Fibroblast of skin of left quadriceps (primary cell): ENCODE measurements at regions not wholly inside any gene's neighbourhood (a gene's known extent, or its start where the extent isn't known, plus 50 kb on each side); places are given as distances from the start of the nearest gene placed in this dataset.

Experiments
- DNase-seq, 2 experiments: peaks; one replicate each; pipeline ENCODE4 v3.0.0-alpha.2; 2013; ENCODE audit warnings: low read depth in 2 of 2

GRCh38 chr9:108551030-108551841, 304.6 kb downstream of the ACTL7B start:
- peak; percentile 75 to 80 for DNase-seq

GRCh38 chr9:108550106-108550505, 305.7 kb downstream of the ACTL7B start:
- DNase-seq, result no peak

DNA sequence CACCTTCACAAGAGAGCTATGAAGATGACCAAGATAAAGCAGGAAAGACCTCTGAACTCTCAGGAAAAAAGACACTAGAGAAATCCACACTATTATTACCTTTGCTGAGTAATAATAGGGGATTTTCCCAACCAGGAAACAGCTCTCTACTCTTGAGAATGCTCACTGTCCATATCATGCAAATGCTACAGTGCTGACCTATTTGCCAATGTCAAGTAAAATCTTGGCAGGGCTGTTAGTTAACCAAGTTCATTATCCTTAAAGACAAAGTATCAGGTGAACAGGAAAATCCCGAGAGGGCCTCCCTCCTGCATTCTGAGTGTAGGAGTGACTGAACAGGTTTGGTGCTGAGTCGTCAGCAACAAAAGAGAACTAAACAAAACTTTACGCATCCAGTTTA, 306.6 kb downstream of the ACTL7B start:
- no peak for DNase-seq

DNA sequence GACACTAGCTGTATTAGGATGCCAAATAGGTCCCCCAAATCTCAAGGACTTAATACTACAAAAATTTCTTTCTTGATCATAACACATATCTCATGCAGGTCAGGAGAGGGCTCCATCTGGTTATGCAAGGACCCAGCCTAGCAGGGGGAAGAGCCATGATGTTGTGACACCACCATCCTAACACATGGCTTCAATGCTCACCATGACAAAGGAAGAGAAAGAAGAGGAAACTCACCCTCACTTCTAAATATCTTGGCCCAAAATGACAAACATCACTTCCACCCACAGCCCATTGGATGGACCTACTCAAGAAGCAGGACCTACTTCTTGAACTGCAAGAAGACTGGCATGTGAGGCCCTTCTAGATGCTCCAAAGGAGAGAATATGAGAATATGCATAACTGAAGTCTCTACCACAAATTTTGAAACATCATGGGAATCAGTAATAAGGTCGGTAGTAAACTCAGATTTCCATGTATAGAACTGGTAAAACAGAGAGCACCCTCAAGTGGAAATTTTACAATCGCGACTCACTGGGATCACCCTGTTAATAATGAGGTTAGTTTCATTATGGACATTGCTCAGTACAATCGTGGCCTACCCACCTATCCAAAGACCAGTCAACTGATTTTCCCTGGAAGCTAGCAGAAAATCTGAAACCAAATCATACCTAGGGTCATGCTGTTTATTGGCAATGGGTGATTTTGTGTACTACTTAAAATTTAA, 308.2 kb downstream of the ACTL7B start:
- no peak for DNase-seq

DNA sequence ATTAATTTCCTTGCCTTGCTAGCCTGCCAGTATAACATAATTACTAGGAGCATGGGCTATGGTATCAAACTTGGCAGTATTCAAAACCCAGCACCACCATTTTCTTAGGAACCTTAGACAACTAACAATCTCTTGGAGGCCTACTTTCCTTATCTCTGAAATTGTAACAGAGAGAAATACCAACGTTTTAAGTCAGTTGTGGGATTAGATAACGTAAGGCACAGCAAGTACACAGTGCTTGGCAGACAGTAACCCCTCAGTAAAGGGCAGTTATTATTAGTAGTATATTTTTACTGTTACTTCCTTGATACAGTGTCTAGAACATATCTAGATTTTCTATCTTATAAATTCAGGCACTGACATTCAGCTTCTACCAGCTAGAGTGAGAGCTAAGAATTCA, 309.6 kb downstream of the ACTL7B start:
- DNase-seq, result no peak

DNA sequence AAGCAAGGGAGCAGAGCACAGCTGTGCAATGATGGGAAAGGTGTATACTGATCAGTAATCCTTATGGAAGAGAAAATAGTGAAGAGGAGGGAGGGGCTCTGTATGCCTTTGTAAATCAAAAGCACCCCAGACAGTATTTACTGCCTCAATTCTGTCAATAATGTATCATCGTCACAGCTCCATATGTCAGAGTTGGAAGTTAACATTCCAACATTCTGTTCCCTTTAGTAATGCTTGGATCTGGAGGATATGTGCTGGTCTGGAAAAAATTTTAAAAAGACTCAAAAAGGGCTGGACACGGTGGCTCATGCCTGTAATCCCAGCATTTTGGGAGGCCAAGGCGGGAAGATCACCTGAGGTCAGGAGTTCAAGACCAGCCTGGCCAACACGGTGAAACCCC, 310.4 kb downstream of the ACTL7B start:
- DNase-seq, result no peak

DNA sequence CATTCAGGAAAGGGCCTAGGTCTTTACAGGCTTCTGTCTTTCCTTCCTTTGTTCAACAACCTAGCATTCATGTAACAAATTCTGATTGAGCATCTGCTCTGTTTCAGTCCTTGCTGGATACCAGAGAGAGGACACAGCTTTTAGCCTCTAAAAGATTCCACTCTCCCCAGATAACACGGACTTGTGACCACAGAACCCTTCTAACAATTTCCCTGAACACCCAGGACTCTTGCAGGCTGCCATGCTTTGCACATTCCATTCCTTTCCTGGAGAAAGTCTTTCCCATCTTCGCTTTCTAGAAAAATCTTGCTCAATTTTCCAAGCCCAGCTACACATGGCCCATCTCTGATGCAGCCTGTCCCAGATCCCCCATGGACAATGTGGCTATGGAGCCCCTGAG, 310.9 kb downstream of the ACTL7B start:
- DNase-seq, result no peak

DNA sequence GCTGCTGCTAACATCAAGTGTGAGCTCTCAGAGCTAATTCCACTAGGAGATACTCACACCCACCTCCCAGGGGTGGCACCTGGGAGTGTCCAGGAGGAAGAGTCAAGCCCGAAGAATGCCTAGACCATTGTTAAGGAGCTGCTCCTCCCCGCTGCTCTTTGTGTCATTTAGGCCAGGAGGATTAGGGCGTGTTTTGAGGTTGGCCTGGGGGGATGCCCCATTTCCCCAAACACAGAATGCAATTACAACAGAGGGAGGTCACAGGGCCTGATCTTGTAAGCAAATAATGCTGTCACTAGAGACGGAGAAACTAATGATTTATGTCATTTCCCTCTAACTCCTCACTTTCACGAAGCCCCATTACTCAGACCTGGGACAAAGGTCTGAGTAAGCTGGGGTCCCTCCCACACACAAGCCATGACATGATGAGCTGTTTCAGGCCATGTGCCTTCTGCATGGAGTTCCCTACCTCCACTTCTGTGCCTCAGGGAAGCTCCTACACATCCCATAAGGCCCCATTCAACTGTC, 312.5 kb downstream of the ACTL7B start:
- no peak for DNase-seq

GRCh38 chr9:108537756-108538155, 318.0 kb downstream of the ACTL7B start:
- DNase-seq, result no peak

DNA sequence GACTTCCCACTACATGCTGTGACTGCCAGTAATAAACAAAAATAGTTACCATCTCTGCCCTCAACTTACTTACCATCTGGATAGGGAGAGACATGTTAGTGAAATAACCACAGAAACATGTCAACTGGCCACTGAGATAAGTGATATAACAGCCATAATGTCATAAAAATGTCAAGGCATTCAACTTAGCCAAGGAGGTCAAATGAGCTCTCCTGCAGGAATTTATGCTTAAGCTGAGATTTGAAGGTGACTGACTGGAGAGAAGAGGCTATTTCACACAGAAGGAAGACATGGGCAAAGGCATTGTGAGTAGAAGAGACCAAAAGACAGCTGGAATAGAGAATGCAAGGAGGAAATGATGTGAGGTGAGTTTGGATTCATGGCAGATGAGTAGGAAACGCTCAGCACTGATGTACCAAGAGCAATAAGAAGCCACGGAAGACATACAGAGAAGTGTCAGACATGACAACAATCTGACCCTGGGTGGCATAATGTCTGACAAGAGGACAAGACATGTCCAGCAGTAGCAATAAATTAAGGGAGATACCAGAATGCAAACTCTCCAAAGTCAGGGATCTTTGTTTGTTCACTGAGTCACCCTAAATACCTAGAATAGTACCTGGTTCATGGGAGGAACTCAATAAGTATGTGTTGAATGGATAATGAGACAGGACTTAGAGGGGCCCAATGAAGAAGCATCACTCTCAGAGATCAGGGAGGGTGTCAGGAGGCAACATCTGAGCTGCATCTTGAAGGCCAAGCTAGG, 318.8 kb downstream of the ACTL7B start:
- DNase-seq, result no peak

- no peak for DNase-seq
These were observed 320.3 kb downstream of the ACTL7B start for GRCh38 chr9:108535526-108535925.

DNA sequence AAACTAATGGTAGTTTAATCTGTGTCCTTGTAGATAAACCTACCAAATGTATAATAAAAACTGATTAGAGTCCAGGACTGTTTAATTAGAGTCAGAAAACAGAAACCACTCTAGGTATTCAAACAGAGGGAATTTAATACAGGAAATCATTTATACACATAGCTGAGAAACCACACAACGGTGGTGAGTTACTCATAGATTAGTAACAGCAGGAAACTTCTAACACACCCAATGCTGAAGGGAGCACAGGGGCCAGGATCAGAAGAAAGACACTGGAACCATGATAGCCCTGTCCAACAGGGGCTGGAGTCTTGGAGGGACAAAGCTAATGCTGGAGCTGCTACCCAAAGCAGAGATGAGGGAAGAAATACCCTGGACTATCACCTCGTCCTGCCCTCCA, 321.0 kb downstream of the ACTL7B start:
- DNase-seq, result peak; percentile 67 to 71

GRCh38 chr9:108530141-108530540, 325.6 kb downstream of the ACTL7B start:
- no peak for DNase-seq

DNA sequence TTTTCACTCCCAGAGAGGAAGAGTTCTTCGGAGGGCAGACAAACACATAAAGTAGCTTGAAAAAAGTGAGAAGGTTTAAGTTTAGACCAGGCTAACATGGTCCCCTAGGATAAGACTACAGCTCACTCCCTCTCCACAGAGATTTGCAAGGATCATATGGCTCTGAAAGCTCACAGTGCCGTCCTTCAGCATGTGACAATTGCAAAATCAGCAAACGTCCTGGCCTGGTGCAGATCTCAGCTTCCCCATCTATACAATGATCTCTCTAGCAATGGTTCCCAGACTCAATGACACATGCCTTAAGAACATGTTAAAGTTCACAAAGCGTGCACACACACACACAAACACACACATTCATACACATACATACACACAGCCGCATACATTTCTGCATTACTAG, 327.6 kb downstream of the ACTL7B start:
- DNase-seq, result no peak

GRCh38 chr9:108526518-108526917, 329.3 kb downstream of the ACTL7B start:
- no peak for DNase-seq

- no peak for DNase-seq
These were observed 330.6 kb downstream of the ACTL7B start for GRCh38 chr9:108525186-108525585.

DNA sequence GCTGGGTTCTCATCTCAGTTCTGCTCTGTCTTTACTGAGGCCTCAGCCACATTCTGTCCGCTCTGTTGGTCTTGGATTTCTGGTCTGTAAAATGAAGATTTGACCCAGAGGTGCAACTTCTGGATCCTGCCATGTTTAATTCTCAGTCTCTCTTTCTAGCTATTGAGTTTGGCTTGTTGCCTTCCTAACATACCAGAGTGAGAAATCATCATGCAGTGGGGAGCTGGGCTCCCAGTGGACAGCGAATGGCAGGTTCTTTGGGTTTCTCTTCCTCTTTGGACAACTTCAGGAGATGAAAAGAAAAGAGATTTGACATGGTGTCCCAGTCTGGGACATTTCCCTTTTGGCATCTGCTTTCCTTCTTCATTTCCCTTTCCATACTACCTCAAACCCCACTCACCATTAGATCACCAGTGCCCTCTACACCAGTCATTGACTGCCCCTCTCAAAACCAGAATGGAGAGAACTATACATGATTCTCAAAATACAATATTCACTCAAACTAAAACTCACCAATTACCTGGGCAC, 334.7 kb downstream of the ACTL7B start:
- peak; percentile 35 to 37 for DNase-seq

DNA sequence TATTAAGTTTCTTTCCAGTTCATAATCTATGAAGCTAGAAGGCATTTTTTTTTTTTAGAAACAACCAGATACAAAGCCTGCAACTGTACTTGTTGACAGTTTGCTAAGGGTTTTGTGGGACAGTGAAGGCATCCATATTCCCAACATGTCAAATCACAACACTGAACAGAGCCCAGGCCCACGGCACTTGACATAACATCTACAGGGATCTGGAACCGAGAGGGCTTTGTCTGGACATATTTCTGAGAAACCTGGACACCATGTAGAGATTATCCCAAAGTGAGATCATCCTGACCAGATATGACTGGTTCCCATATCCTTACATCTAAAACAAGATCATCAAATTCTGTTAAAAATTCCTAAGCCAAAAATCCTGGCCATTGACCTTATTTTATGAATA, 336.3 kb downstream of the ACTL7B start:
- no peak for DNase-seq

GRCh38 chr9:108517651-108518365, 338.0 kb downstream of the ACTL7B start:
- DNase-seq, result no peak

GRCh38 chr9:108516391-108516790, 339.4 kb downstream of the ACTL7B start:
- DNase-seq, result no peak

- DNase-seq, result no peak
These were observed 339.9 kb downstream of the ACTL7B start for GRCh38 chr9:108515856-108516255.
